Fibroblast of skin of right quadriceps (primary cell): ENCODE measurements at regions not wholly inside any gene's neighbourhood (a gene's known extent, or its start where the extent isn't known, plus 50 kb on each side); places are given as distances from the start of the nearest gene placed in this dataset.
A peak's percentile ranks its signal among the peaks of the same experiment; 100 is the strongest.

Source experiments
- DNase-seq: peaks from one replicate; pipeline ENCODE4 v3.0.0-alpha.2; 2013

DNA sequence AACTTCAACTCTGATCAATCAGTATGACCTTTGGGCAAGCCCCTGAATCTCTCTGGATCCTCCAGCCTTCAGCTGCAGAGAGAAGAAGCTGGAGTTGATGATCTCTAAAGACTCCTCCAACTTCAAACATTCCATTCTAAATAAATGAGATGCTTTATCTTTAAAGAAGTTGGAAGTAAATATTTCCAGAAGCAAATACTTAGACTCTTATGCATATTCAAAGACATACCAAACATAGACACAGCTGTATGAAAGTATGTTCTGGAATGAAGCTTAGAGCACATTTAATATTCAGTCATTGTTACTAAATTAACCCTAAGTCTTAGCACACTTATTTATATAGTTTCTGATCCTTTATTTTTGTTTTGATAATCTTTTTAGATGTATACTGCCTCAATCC lies 77.6 kb upstream of the ACP3 start:
- DNase-seq: no peak

DNA sequence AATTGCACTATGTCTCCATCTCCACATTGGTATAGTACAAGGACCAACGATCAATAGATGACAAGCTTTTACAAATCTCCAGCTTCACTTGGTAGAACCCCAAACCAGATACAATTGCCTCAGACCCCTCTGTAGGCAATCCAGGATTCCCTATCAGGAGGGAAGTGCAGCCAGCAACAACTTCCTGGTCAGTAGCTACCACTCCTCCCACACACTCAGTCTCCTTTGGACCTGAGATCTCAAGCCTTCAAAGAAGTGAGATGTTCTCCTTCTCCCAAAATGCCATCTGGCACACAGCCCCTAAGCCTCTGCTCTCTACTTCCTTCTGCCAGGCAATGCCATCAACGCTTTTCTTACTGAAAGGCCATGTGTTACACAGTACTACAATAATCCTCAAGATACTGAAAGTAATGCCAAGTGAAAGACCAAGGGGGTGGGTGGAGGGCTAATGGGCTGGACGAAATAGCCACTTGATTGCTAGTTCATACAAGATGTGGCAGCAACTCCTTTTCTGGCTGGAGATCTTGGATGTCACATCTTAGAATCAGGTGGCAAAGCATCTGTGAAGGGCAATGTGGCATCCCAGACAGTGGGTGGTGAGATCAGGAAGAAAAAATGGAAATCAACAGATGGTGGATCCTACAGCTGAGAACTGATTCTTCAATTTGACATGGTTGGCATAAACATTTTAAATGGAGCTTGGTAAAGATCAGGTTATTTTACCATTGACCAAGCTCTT lies 75.3 kb upstream of the ACP3 start:
- no peak for DNase-seq

DNA sequence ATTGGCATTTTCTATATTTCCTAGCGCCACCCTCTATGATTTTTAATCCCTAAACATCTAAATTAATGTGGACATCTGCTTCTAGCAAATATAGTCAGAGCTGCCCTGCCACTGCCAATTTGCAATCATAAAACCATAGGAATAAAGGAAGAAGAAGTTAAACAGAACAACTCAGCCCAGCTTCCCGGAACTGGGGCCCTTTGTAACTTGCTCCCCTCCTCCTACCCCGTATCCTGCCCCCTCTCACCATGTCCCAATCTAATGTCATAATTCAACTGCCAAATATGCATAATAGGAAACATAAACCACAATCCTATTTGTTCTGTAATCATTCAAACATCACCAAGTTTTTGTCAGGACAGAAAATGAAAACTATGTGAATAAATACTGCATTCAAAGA lies 74.4 kb upstream of the ACP3 start:
- no peak for DNase-seq

DNA sequence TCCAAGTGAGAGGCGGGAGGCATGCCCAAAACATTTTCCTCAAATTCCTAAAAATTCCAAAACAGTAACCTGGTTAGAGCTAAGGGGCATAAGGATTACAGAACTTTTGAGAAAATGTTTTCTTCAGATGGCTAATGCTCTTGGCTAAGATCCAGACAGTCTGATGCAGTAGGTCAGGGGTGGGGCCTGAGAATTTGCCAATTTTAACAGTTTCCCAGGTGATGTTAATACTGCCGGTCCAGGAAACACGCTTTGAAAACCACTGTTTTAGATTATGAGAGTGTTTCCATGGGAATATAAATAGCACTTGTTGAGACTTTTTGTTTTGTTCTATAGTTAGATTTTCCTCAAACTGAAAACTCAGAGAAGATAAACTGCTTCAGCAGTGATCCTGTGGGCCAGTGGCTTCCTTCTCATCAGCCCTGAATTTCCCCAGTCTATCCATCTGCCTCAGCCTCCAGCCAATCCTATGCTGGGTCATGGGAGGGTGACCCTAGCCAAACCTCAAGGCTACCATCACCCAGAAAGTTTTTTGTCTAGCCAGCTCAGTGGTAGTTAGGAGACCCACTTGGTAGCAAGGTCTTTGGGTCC lies 71.6 kb upstream of the ACP3 start:
- no peak for DNase-seq

GRCh38 chr3:132246212-132246611 lies 71.0 kb upstream of the ACP3 start:
- DNase-seq: no peak

- no peak for DNase-seq
Observed at GRCh38 chr3:132247211-132247610, 70.0 kb upstream of the ACP3 start.

DNA sequence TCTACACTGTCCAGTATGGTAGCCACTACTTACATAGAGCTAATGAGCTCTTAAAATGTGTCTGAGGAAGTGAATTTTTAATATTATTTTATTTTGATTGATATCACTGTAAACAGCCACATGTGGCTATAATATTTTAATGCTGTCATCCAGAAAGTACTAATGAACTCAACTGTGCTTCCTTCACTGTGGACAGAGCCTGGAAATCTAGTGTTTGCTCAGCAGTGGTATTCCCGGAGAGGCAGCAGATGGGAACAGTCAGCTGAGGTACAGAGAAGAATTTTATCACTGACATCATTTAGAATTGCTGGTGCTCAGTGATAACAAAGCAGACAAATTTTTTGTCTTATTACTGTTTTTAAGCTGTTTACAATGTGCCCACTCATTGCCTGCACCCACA lies 68.7 kb upstream of the ACP3 start:
- DNase-seq: no peak

DNA sequence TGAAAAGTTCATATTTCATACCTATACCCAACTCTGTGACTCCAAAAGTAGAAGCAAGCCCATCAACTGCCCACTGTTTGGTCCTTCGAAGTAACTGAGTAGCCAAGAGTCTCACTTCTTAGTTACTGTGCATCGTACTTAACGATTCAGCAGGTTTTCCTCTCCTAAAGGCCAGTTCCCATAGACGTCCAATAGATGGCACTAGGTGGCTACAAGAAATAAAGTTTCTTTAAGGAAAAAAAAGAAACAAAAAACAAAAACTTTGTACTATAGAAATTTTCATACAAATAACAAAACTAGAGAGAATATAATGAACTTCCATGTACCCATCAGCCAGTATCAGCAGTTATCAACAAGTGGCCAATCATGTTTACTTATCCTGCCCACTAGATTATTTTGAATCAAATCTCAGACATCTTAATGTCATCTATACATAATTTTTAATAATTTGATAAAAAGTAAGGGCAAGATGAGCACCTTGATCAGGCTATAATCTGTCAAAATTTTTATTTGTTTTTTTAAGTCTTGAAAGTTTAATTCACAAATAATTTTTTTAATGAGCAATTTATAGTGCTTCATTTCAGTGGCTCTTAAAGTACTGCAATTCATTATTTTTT lies 63.8 kb upstream of the ACP3 start:
- peak; percentile 58 for DNase-seq

- no peak for DNase-seq
Observed at GRCh38 chr3:132254076-132254755, 63.0 kb upstream of the ACP3 start.

DNA sequence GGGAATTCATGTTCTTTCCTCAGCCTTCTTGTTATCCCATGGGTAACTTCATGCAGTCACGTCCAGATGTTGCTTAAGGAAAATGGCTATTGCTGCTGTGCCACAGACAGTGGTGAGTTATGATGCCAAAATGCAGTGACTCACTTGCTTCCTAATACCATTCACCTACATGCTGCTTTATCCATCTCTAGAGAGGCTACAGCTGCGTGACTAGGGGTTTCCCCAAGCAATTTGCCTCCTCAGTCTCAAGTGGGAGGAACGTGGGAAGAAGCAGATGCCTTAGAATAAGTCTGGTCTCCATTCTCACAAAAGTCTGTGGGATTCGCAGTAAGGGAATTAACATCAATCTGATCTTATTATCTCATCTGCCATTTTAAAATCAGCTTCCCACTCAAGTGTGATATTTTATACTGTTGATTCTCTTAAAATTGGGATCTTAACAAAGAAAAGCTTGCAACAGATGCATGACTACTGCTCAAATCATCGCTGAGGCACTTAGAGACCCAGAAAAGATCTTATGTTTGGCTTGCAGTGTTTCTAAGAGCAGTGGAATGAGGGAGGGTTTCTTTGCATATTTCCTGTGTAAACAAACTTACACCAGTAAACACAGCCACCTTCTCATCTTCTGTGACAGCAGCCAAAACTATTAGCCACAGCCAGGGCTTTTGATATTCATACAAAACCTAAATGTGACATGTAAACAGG lies 62.0 kb upstream of the ACP3 start:
- peak; percentile 68 for DNase-seq

DNA sequence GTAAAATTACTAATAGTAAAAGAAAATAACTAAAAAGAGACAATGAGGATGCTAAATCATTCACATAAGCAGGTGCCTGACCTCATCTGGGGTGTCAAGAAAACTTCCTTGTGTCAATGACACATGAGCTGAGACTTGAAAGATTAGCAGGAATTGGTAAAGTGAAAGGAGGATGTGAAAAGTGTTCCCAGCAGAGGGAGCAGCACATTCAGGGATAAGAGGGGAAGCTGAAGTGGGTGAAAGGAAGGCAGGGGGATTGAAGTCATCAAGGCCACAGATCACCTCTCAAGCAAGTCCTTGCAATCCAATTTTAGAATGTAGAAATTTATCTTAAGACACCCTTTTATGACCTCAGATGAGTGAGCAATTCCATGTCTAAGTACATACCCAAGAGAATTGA lies 60.2 kb upstream of the ACP3 start:
- DNase-seq: peak; percentile 53

GRCh38 chr3:132261506-132261905 lies 55.7 kb upstream of the ACP3 start:
- DNase-seq: no peak

DNA sequence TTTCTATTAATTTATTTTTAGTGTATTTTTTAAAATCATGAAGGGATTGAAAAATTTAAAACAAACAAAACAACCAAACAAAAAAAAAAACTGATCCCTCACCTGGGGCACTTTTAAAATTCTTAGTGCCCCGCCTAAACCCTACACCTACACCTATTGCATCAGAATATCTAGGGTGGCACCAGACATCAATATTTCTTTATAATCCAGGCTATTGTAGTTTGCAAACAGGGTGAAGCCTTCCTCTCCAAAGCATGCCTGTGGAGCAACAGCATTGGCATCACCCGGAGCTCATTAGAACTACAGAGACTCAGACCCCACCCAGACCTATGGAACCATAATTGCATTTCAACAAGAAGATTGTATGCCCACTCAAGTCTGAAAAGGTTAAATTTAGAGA lies 54.9 kb upstream of the ACP3 start:
- no peak for DNase-seq

DNA sequence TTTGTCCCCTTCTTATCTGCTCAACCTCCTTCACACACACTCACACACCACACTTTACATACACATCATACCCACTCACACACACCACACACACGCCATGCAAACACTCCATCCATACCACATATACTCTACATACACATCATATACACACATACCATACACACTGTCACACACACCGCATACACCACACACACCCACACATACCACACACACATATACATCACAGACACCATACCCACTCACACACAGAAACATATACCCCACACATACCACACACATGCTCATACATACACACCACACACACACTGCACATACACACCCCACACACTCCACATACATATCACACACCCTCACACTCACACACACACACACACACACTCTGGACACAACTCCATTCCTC lies 54.3 kb upstream of the ACP3 start:
- DNase-seq: no peak

DNA sequence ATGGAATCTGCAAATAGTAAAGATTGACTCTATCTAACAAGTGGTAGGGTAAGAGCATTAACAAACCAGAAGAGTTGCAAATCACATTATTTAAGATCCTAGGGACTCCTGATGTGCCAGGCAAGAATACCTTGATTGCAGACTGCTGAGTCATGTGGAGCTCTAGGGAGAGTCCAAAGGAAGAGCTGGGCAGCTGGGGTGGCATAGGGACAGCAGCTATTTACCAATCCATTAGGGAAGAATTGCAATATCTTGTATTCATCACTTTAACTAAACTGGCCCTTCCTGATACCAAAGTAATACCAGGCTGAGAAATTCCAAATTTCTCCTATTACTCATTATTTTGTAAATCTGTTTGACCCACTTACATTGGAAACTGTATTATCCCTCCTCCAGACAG lies 52.2 kb upstream of the ACP3 start:
- no peak for DNase-seq

- no peak for DNase-seq
Observed at GRCh38 chr3:132265488-132265887, 51.7 kb upstream of the ACP3 start.

- DNase-seq: no peak
Observed at GRCh38 chr3:132267391-132267993, 49.7 kb upstream of the ACP3 start.
